ENCODE measurements at regions not wholly inside any gene's neighbourhood (a gene's known extent, or its start where the extent isn't known, plus 50 kb on each side); places are given as distances from the start of the nearest gene placed in this dataset.

DNA sequence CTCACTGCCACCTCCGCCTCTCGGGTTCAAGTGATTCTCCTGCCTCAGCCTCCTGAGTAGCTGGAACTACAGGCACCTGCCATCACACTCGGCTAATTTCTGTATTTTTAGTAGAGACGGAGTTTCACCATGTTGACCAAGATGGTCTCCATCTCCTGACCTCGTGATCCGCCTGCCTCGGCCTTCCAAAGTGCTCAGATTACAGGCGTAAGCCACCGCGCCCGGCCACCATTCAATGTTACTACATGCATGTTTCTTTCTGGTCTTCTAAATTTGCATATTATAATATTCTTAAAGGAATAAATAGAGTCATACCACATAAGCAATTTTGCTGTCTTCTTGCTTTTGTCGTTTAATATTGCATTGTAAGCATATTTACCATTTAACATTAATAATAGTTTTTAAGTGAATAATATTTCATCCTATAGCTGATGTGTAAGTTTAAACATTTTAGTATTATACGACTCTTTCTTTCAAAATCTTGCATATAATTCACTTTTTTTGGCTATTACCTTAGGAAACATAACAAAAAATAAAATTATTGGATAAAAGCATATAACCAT lies 1270.4 kb downstream of the ADGRL3 start:
- no peak for DNase-seq (ENCODE audit: low spot score)
- no peak for TF ChIP-seq CTCF (IDR thresholded peaks at IDR 0.05; ENCODE audit: borderline replicate concordance, control extremely low read depth, extremely low read depth, insufficient read depth, missing control alignments)
- in situ Hi-C loops (cut with MboI; ENCODE audit: low sequenced_read_pairs, unreplicated experiment): no loop called here

DNA sequence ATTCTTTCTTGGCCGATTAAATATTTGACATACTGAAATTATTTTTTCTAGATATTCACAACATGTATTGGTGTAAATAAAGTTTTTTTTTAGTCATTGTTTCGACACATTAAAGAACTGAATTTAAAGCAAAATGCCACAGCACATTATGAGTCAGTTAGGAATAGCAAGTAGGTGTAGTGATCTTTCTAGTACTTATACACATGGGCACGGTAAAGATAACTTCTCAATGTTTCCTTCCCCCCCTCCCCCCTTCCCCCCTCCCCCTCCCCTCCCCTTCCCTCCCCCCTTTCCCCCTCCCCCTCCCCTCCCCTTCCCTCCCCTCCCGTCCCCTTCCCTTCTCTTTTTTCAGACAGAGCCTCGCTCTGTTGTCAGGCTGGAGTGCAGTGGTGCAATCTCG lies 1269.9 kb downstream of the ADGRL3 start:
- no peak for TF ChIP-seq CTCF (IDR thresholded peaks at IDR 0.05; ENCODE audit: borderline replicate concordance, control extremely low read depth, extremely low read depth, insufficient read depth, missing control alignments)
- in situ Hi-C loops (cut with MboI; ENCODE audit: low sequenced_read_pairs, unreplicated experiment): no loop called here
- DNase-seq (ENCODE audit: low spot score): no peak

DNA sequence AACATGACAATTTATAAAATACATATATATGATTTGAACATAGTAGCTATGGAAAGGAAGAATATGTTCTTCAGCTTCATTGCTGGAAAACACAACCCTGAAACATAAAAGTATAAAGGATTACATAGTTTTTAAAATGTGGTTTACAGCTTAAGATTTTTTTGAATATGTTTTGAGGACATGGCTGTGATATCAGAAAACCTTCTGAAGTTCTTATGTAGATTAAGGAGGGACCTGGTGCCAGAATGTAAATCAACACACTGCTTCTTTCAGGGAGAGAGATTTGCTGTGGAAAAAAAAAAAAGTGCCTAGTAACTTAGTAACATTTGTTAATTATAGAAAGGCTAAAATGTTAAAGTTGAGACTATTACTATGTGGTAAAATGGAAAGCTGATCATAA lies 1261.8 kb downstream of the ADGRL3 start:
- no peak for DNase-seq (ENCODE audit: low spot score)
- in situ Hi-C loops (cut with MboI; ENCODE audit: low sequenced_read_pairs, unreplicated experiment): no loop called here
- TF ChIP-seq CTCF (IDR thresholded peaks at IDR 0.05; ENCODE audit: borderline replicate concordance, control extremely low read depth, extremely low read depth, insufficient read depth, missing control alignments): no peak

DNA sequence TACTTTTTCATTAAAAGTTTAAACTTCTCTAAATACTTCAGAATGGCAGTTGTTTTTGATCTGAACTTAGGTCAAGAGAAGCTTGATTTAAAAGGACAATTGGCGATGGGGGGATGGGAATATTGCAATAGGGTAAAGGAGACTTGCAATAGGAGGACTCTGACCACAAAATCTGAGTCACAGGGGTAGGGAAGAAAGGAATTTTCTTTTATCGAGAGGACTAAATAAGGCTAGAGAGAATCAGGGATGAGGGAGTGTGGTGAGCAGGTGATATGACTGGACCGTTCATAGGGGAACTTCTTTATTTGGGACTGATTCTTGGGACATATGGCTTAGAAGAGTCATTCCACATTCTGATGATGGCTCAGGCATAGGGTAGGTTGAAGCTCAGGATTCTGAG lies 1260.2 kb downstream of the ADGRL3 start:
- DNase-seq (ENCODE audit: low spot score): no peak
- no peak for TF ChIP-seq CTCF (IDR thresholded peaks at IDR 0.05; ENCODE audit: borderline replicate concordance, control extremely low read depth, extremely low read depth, insufficient read depth, missing control alignments)
- in situ Hi-C loops (cut with MboI; ENCODE audit: low sequenced_read_pairs, unreplicated experiment): no loop called here

DNA sequence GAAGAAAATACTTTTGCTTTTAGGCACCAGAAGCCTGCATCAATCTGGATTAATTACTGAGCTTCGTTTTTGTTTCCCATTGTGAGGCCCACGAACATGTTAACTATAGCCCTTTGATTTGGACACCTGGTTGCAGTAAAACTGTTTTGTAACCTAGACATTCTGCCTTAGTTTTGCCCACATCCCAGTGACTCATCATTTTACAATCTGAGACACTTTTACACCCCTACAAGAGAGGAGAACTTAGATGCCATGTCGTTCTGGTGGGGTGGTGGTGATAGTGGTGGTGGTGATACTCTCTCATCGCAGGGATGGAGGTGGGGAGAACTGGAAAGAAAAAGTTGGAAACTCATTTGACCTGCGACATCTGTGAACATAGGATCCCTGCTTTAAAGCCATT lies 1257.2 kb downstream of the ADGRL3 start:
- no peak for TF ChIP-seq CTCF (IDR thresholded peaks at IDR 0.05; ENCODE audit: borderline replicate concordance, control extremely low read depth, extremely low read depth, insufficient read depth, missing control alignments)
- in situ Hi-C loops (cut with MboI; ENCODE audit: low sequenced_read_pairs, unreplicated experiment): no loop called here
- no peak for DNase-seq (ENCODE audit: low spot score)

DNA sequence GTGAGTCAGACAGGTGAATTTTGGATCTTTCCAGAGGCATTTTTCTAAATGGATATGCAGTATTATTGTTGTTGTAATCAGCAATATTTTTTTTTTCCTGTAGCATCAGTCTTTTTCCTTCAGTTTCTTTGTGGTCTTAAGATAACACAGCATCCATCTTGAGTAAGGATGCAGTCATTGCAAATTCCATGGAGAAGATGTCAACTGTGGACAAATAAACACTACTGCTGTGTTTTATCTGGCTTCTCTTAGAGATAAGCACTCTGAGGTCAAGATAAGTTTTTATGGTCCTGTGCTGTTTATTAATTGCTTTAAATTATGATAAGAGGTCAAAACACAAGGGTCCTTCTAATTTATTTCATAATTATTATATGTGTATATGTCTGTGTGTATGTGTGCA lies 1255.7 kb downstream of the ADGRL3 start:
- in situ Hi-C loops (cut with MboI; ENCODE audit: low sequenced_read_pairs, unreplicated experiment): no loop called here

More for the DNA sequence above, 1255.7 kb downstream of the ADGRL3 start:
- no peak for TF ChIP-seq CTCF (IDR thresholded peaks at IDR 0.05; ENCODE audit: borderline replicate concordance, control extremely low read depth, extremely low read depth, insufficient read depth, missing control alignments)
- DNase-seq (ENCODE audit: low spot score): no peak
